Tibial nerve (tissue), 4 donors: ENCODE measurements at regions not wholly inside any gene's neighbourhood (a gene's known extent, or its start where the extent isn't known, plus 50 kb on each side); places are given as distances from the start of the nearest gene placed in this dataset.

Source experiments
- DNase-seq, 2 donors: peaks; one replicate each; pipeline ENCODE4 v3.0.0-alpha.2; 2019; ENCODE audit warnings: low spot score in 2 of 2
- H3K27ac ChIP-seq, 4 donors: fragments of 200-600 bp; sonication (generic) in 3 of 4; one replicate each; pipeline ENCODE4 v1.5.1; 2017 to 2019; ENCODE audit warnings: mild to moderate bottlenecking in 1 of 4
- H3K27me3 ChIP-seq, 2 donors: fragments of 200-600 bp; sonication (generic) in 1 of 2; one replicate each; pipeline versions ENCODE4 v1.5.1 to v1.6.0; 2017 to 2019
- H3K36me3 ChIP-seq, 3 donors: fragments of 200-600 bp; sonication (generic); one replicate each; pipeline ENCODE4 v1.5.1; 2018 to 2019
- H3K4me1 ChIP-seq, 4 donors: fragments of 200-600 bp; sonication (generic) in 3 of 4; one replicate each; pipeline ENCODE4 v1.5.1; 2017 to 2019
- H3K4me3 ChIP-seq, 4 donors: fragments of 200-600 bp; sonication (generic) in 3 of 4; one replicate each; pipeline ENCODE4 v1.5.1; 2017 to 2019; ENCODE audit warnings: mild to moderate bottlenecking in 1 of 4, moderate library complexity in 1 of 4
- H3K9me3 ChIP-seq, 4 donors: fragments of 200-600 bp; sonication (generic) in 3 of 4; one replicate each; pipeline ENCODE4 v1.5.1; 2017 to 2019
- CTCF ChIP-seq, 5 experiments: fragments of 200-600 bp in 3 of 5; fragments of 450-650 bp in 2 of 5; sonication (generic) in 3 of 5; IDR thresholded peaks; one replicate each; pipeline ENCODE4 v1.5.1; 2016 to 2019; ENCODE audit warnings: antibody characterized with exemption in 5 of 5, mild to moderate bottlenecking in 3 of 5, moderate library complexity in 2 of 5
- EP300 ChIP-seq, 2 donors: sonication (generic); formaldehyde crosslinking; IDR thresholded peaks; one replicate each; pipeline ENCODE4 v1.6.1; 2017; ENCODE audit warnings: antibody characterized with exemption in 2 of 2, mild to moderate bottlenecking in 1 of 2
- POLR2A ChIP-seq, 2 donors: fragments of 450-650 bp; IDR thresholded peaks; one replicate each; pipeline ENCODE4 v1.6.1; 2017; ENCODE audit warnings: antibody characterized with exemption in 2 of 2, mild to moderate bottlenecking in 2 of 2, moderate library complexity in 2 of 2
- WGBS, 2 donors: methylation state at CpG; one replicate each; pipeline ENCODE4 v1.1.5; 2018; 5-methylcytosine and 5-hydroxymethylcytosine counted together

- 87 to 88% methylated on average over 5 of the region's 5 CpGs for WGBS, 2 donors
- TF ChIP-seq EP300 (IDR thresholded peaks at IDR 0.05): no peak
- no peak for TF ChIP-seq CTCF (IDR thresholded peaks at IDR 0.05)
- TF ChIP-seq POLR2A (IDR thresholded peaks at IDR 0.05): no peak
- Histone ChIP-seq H3K4me3 (no peak overlapping the region), H3K9me3 (no peaks in the 10 kb centered on the region), H3K4me1 (no peaks in the 10 kb centered on the region), H3K27ac (no peak overlapping the region), H3K27me3 (no peaks in the 10 kb centered on the region), H3K36me3 (no peaks in the 10 kb centered on the region)
- DNase-seq: no peak
Observed at GRCh38 chr9:109934136-109934856, 154.3 kb downstream of the PALM2AKAP2 start.

- no peak for TF ChIP-seq EP300 (IDR thresholded peaks at IDR 0.05)
- TF ChIP-seq POLR2A (IDR thresholded peaks at IDR 0.05): no peak
- no peak for TF ChIP-seq CTCF (IDR thresholded peaks at IDR 0.05)
- Histone ChIP-seq H3K27me3 (no peaks in the 10 kb centered on the region), H3K4me3 (no peak overlapping the region), H3K9me3 (no peaks in the 10 kb centered on the region), H3K4me1 (no peaks in the 10 kb centered on the region), H3K36me3 (no peaks in the 10 kb centered on the region), H3K27ac (no peak overlapping the region)
- 72 to 76% methylated on average over 4 of the region's 4 CpGs for WGBS, 2 donors
- no peak for DNase-seq
Observed at GRCh38 chr9:109934857-109935215, 154.8 kb downstream of the PALM2AKAP2 start.

- Histone ChIP-seq H3K27ac (no peak overlapping the region), H3K4me1 (no peaks in the 10 kb centered on the region), H3K4me3 (no peak overlapping the region), H3K27me3 (no peaks in the 10 kb centered on the region), H3K36me3 (no peaks in the 10 kb centered on the region), H3K9me3 (no peaks in the 10 kb centered on the region)
- DNase-seq: no peak
- WGBS, 2 donors: 94 to 96% methylated on average over 1 of the region's 1 CpG
- TF ChIP-seq POLR2A (IDR thresholded peaks at IDR 0.05) (no peak), EP300 (IDR thresholded peaks at IDR 0.05) (no peak), CTCF (IDR thresholded peaks at IDR 0.05) (no peak)
Observed at GRCh38 chr9:109935406-109936087, 155.5 kb downstream of the PALM2AKAP2 start.

GRCh38 chr9:109937861-109938453, 158.0 kb downstream of the PALM2AKAP2 start:
- no peaks in the 10 kb centered on the region for H3K4me1 ChIP-seq
- H3K9me3 ChIP-seq: no peaks in the 10 kb centered on the region
- TF ChIP-seq EP300 (IDR thresholded peaks at IDR 0.05) (no peak), CTCF (IDR thresholded peaks at IDR 0.05) (no peak), POLR2A (IDR thresholded peaks at IDR 0.05) (no peak)
- no peaks in the 10 kb centered on the region for H3K36me3 ChIP-seq
- no peak overlapping the region for H3K4me3 ChIP-seq
- 73 to 77% methylated on average over 3 of the region's 3 CpGs for WGBS, 2 donors
- no peaks in the 10 kb centered on the region for H3K27me3 ChIP-seq
- no peak overlapping the region for H3K27ac ChIP-seq
- DNase-seq: no peak

GRCh38 chr9:109939698-109940342, 159.8 kb downstream of the PALM2AKAP2 start:
- no peak overlapping the region for H3K4me3 ChIP-seq
- no peak for DNase-seq
- H3K36me3 ChIP-seq: no peaks in the 10 kb centered on the region
- no peak overlapping the region for H3K27ac ChIP-seq
- H3K27me3 ChIP-seq: no peaks in the 10 kb centered on the region
- H3K4me1 ChIP-seq: no peaks in the 10 kb centered on the region
- TF ChIP-seq POLR2A (IDR thresholded peaks at IDR 0.05): no peak
- TF ChIP-seq EP300 (IDR thresholded peaks at IDR 0.05): peak in 1 of 2 donors; percentile 12
- no peak for TF ChIP-seq CTCF (IDR thresholded peaks at IDR 0.05)
- no peaks in the 10 kb centered on the region for H3K9me3 ChIP-seq
